Adrenal gland (tissue), 5 donors: ENCODE measurements at regions not wholly inside any gene's neighbourhood (a gene's known extent, or its start where the extent isn't known, plus 50 kb on each side); places are given as distances from the start of the nearest gene placed in this dataset.

Experiments
- POLR2A ChIP-seq, 2 donors: fragments of 450-650 bp; IDR thresholded peaks; one replicate each; pipeline ENCODE4 v1.6.1; 2017; ENCODE audit warnings: antibody characterized with exemption in 2 of 2, mild to moderate bottlenecking in 2 of 2, moderate library complexity in 1 of 2
- TF ChIP-seq, protein P1 (sequence below), 6 experiments: fragments of 450-650 bp in 4 of 6; fragments of 200-600 bp in 2 of 6; sonication (generic) in 1 of 6; IDR thresholded peaks; 1 replicate in 5 of 6; 2 replicates in 1 of 6; pipeline versions ENCODE4 v1.5.1 to v1.8.0; 2016 to 2021; ENCODE audit warnings: antibody characterized with exemption in 6 of 6, mild to moderate bottlenecking in 2 of 6, moderate library complexity in 1 of 6
- donor health status: DM: no; HTN: no; CAD: no.

- TF ChIP-seq, protein P1, sequence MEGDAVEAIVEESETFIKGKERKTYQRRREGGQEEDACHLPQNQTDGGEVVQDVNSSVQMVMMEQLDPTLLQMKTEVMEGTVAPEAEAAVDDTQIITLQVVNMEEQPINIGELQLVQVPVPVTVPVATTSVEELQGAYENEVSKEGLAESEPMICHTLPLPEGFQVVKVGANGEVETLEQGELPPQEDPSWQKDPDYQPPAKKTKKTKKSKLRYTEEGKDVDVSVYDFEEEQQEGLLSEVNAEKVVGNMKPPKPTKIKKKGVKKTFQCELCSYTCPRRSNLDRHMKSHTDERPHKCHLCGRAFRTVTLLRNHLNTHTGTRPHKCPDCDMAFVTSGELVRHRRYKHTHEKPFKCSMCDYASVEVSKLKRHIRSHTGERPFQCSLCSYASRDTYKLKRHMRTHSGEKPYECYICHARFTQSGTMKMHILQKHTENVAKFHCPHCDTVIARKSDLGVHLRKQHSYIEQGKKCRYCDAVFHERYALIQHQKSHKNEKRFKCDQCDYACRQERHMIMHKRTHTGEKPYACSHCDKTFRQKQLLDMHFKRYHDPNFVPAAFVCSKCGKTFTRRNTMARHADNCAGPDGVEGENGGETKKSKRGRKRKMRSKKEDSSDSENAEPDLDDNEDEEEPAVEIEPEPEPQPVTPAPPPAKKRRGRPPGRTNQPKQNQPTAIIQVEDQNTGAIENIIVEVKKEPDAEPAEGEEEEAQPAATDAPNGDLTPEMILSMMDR (IDR thresholded peaks at IDR 0.05), result no peak
- TF ChIP-seq POLR2A (IDR thresholded peaks at IDR 0.05), result no peak
Measured at GRCh38 chr10:85402541-85402940, 964.1 kb downstream of the GRID1 start.
